ENCODE measurements at regions not wholly inside any gene's neighbourhood (a gene's known extent, or its start where the extent isn't known, plus 50 kb on each side); places are given as distances from the start of the nearest gene placed in this dataset.

- no peak overlapping the region for H3K4me2 ChIP-seq (ENCODE audit: low read depth, low read length)
- CTCF ChIA-PET, result no interaction called here
- intact Hi-C loops (cut with micrococcal nuclease) (no loop called here), in situ Hi-C loops (cut with MboI; ENCODE audit: low sequenced_read_pairs) (no loop called here), dilution Hi-C loops (cut with HindIII; ENCODE audit: low sequenced_read_pairs, unreplicated experiment) (no loop called here)
- no peaks in the 10 kb centered on the region for H3K79me1 ChIP-seq (ENCODE audit: low read depth in 1 of 2, low read length in 2 of 2)
- H2AFZ ChIP-seq (replicated peaks; ENCODE audit: low read length, poor library complexity), result no peak overlapping the region
- no peak overlapping the region for H2AK9ac ChIP-seq (replicated peaks; ENCODE audit: low read depth, low read length, poor library complexity)
- WGBS, 2 experiments (ENCODE audit: extremely low coverage in 2 of 2, insufficient read length in 1 of 2), result no CpG with 5 or more reads among the region's 1 CpG
- TF ChIP-seq FOS (IDR thresholded peaks at IDR 0.05; ENCODE audit: low read depth, low read length), result no peak
- TF ChIP-seq RCOR1 (IDR thresholded peaks at IDR 0.05; ENCODE audit: insufficient replicate concordance, low read length), result no peak
- no peak for TF ChIP-seq MXI1 (IDR thresholded peaks at IDR 0.05; ENCODE audit: borderline replicate concordance, low read depth, low read length)
- TF ChIP-seq, protein P1, sequence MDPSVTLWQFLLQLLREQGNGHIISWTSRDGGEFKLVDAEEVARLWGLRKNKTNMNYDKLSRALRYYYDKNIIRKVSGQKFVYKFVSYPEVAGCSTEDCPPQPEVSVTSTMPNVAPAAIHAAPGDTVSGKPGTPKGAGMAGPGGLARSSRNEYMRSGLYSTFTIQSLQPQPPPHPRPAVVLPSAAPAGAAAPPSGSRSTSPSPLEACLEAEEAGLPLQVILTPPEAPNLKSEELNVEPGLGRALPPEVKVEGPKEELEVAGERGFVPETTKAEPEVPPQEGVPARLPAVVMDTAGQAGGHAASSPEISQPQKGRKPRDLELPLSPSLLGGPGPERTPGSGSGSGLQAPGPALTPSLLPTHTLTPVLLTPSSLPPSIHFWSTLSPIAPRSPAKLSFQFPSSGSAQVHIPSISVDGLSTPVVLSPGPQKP (IDR thresholded peaks at IDR 0.05; ENCODE audit: borderline replicate concordance, low read depth, low read length), result no peak
- TF ChIP-seq MAFK (IDR thresholded peaks at IDR 0.05; ENCODE audit: low read depth, low read length), result no peak
- no peak for TF ChIP-seq CTCF (conservative IDR thresholded peaks at IDR 0.05; ENCODE audit: low read depth, low read length)
- TF ChIP-seq NFE2L2 (IDR thresholded peaks at IDR 0.05; ENCODE audit: low read depth, low read length), result no peak
- TF ChIP-seq BHLHE40 (IDR thresholded peaks at IDR 0.05; ENCODE audit: low read depth, low read length), result no peak
- TF ChIP-seq USF2 (IDR thresholded peaks at IDR 0.05; ENCODE audit: low read depth, low read length), result no peak
- TF ChIP-seq POLR2A (IDR thresholded peaks at IDR 0.05; ENCODE audit: low read depth, low read length), result no peak
- TF ChIP-seq RFX5 (IDR thresholded peaks at IDR 0.05; ENCODE audit: low read depth, low read length), result no peak
- TF ChIP-seq CHD1 (IDR thresholded peaks at IDR 0.05; ENCODE audit: low read depth, low read length), result no peak
- no peak for TF ChIP-seq RAD21 (IDR thresholded peaks at IDR 0.05; ENCODE audit: low read length)
- TF ChIP-seq MAZ (IDR thresholded peaks at IDR 0.05; ENCODE audit: borderline replicate concordance, low read depth, low read length), result no peak
- no peak for TF ChIP-seq SMC3 (IDR thresholded peaks at IDR 0.05; ENCODE audit: low read depth, low read length)
- TF ChIP-seq CEBPB (IDR thresholded peaks at IDR 0.05; ENCODE audit: low read depth, low read length), result no peak
- no peak overlapping the region for H4K91ac ChIP-seq (ENCODE audit: insufficient read depth, low read depth, low read length)
- no peak overlapping the region for H2AK5ac ChIP-seq (ENCODE audit: low read depth, low read length)
- H3K18ac ChIP-seq (ENCODE audit: low read depth, low read length), result no peak overlapping the region
- H2BK15ac ChIP-seq (ENCODE audit: low read depth, low read length), result no peak overlapping the region
- H3K9me3 ChIP-seq (ENCODE audit: control insufficient read depth, insufficient read depth, low read length), result no peaks in the 10 kb centered on the region
- no peak overlapping the region for H4K5ac ChIP-seq (ENCODE audit: low read depth, low read length)
- H4K8ac ChIP-seq (ENCODE audit: low read depth in 2 of 2, low read length in 2 of 2), result no peak overlapping the region
- no peak overlapping the region for H3K4ac ChIP-seq (ENCODE audit: low read depth, low read length)
- POLR2A ChIA-PET (ENCODE audit: unreplicated experiment), result no interaction called here
- H3K9me1 ChIP-seq (ENCODE audit: insufficient read depth, low read length), result no peaks in the 10 kb centered on the region
- H2BK20ac ChIP-seq (ENCODE audit: low read depth, low read length), result no peak overlapping the region
- no peak overlapping the region for H2BK5ac ChIP-seq (ENCODE audit: low read depth, low read length, poor library complexity, severe bottlenecking)
- H2BK120ac ChIP-seq (ENCODE audit: low read depth, low read length), result no peak overlapping the region
- DNase-seq, result no peak
- no peaks in the 10 kb centered on the region for H3K4me1 ChIP-seq (ENCODE audit: control insufficient read depth, insufficient read depth, low read length)
- no peak for ATAC-seq (ENCODE audit: low read depth)
- no peaks in the 10 kb centered on the region for H3K36me3 ChIP-seq (ENCODE audit: control insufficient read depth, insufficient read depth, low read length)
- no peak overlapping the region for H3K4me3 ChIP-seq (ENCODE audit: insufficient read depth, low read depth, low read length)
- no peak overlapping the region for H3K23ac ChIP-seq (ENCODE audit: low read depth, low read length)
- no peaks in the 10 kb centered on the region for H4K20me1 ChIP-seq (ENCODE audit: insufficient read depth, low read length)
- BruUV-seq (replicated peaks), result no TSS peak
- H3K9ac ChIP-seq (ENCODE audit: low read depth, low read length), result no peak overlapping the region
- no peak overlapping the region for H3K56ac ChIP-seq (ENCODE audit: extremely low read depth, insufficient read depth, low read length)
- no peak overlapping the region for H3K14ac ChIP-seq (replicated peaks; ENCODE audit: low read depth, low read length)
- no peaks in the 10 kb centered on the region for H3K27me3 ChIP-seq (ENCODE audit: control insufficient read depth, insufficient read depth, low read length)
- no peak overlapping the region for H3K27ac ChIP-seq (ENCODE audit: insufficient read depth, low read length)
Measured at GRCh38 chr1:217067642-217068041, 344.4 kb upstream of the ESRRG start.

Measured in IMR-90 (cell line).